Suprapubic skin (tissue), 4 donors: ENCODE measurements at regions not wholly inside any gene's neighbourhood (a gene's known extent, or its start where the extent isn't known, plus 50 kb on each side); places are given as distances from the start of the nearest gene placed in this dataset.
"Not testable (repeated sequence)": the region's sequence is repeated elsewhere in the genome, so short reads cannot be mapped to it uniquely, and the experiment has no call there.

ENCODE experiments used
- EP300 ChIP-seq: sonication (generic); formaldehyde crosslinking; IDR thresholded peaks from one replicate; pipeline ENCODE4 v1.6.1; 2017; ENCODE audit warnings: antibody characterized with exemption
- POLR2A ChIP-seq, 2 donors: fragments of 450-650 bp; IDR thresholded peaks; one replicate each; pipeline ENCODE4 v1.6.1; 2017; ENCODE audit warnings: antibody characterized with exemption in 2 of 2, mild to moderate bottlenecking in 2 of 2, moderate library complexity in 2 of 2
- POLR2AphosphoS5 ChIP-seq, 3 donors: sonication (generic); formaldehyde crosslinking; IDR thresholded peaks; one replicate each; pipeline ENCODE4 v1.6.1; 2017; ENCODE audit warnings: antibody characterized with exemption in 3 of 3
- TF ChIP-seq, protein P1 (sequence below), 2 donors: fragments of 200-600 bp in 1 of 2; fragments of 450-650 bp in 1 of 2; sonication (generic) in 1 of 2; IDR thresholded peaks; one replicate each; pipeline ENCODE4 v1.5.1; 2016 to 2019; ENCODE audit warnings: antibody characterized with exemption in 2 of 2, mild to moderate bottlenecking in 1 of 2, moderate library complexity in 1 of 2

- TF ChIP-seq, protein P1, sequence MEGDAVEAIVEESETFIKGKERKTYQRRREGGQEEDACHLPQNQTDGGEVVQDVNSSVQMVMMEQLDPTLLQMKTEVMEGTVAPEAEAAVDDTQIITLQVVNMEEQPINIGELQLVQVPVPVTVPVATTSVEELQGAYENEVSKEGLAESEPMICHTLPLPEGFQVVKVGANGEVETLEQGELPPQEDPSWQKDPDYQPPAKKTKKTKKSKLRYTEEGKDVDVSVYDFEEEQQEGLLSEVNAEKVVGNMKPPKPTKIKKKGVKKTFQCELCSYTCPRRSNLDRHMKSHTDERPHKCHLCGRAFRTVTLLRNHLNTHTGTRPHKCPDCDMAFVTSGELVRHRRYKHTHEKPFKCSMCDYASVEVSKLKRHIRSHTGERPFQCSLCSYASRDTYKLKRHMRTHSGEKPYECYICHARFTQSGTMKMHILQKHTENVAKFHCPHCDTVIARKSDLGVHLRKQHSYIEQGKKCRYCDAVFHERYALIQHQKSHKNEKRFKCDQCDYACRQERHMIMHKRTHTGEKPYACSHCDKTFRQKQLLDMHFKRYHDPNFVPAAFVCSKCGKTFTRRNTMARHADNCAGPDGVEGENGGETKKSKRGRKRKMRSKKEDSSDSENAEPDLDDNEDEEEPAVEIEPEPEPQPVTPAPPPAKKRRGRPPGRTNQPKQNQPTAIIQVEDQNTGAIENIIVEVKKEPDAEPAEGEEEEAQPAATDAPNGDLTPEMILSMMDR (IDR thresholded peaks at IDR 0.05): not testable (repeated sequence)
- not testable (repeated sequence) for TF ChIP-seq POLR2AphosphoS5 (IDR thresholded peaks at IDR 0.05); POLR2A (IDR thresholded peaks at IDR 0.05); EP300
These were observed 211.3 kb downstream of the SPATA31A1 start for GRCh38 chr9:39566782-39567181.
